ENCODE measurements at regions not wholly inside any gene's neighbourhood (a gene's known extent, or its start where the extent isn't known, plus 50 kb on each side); places are given as distances from the start of the nearest gene placed in this dataset.
"Not testable (repeated sequence)": the region's sequence is repeated elsewhere in the genome, so short reads cannot be mapped to it uniquely, and the experiment has no call there.

DNA sequence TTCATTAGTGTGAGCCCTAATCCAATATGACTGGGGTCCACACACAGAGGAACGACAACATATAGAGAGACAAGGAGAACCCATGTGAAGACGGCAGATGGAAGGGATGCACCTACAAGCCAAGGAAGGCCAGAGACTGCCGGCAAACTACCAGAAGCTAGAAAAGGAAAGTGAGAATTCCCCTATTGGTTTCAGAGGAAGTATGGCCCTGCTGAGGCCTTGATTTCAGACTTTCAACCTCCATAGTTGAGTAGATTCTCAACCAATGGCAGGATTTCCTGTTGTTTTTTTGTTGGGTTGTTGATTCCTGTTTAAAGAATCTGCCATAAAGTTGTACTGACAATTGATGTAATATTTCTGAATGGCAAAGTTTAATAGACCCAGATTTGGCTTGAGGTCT, 241.5 kb downstream of the SATB2 start:
- DNase-seq (ENCODE audit: low spot score), result no peak

DNA sequence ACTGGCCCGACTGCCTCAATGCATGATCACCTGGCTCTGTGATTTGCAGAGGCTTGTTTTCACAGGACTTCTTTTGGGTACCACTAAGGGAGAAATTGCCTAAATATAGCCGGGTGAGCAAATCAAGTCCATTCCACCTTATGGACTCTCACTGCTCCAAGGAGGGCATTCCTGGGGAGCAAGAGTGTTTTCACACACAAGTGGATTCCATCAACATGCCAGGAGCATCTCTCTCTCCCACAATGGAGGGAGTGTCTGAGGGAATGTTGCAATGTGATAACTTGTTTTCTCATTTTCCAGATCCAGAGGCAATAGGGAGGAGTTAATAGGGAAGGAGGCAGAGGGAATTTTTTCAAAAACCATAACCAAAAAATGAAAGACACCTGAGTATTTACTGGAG, 250.7 kb downstream of the SATB2 start:
- no peak for DNase-seq (ENCODE audit: low spot score)

DNA sequence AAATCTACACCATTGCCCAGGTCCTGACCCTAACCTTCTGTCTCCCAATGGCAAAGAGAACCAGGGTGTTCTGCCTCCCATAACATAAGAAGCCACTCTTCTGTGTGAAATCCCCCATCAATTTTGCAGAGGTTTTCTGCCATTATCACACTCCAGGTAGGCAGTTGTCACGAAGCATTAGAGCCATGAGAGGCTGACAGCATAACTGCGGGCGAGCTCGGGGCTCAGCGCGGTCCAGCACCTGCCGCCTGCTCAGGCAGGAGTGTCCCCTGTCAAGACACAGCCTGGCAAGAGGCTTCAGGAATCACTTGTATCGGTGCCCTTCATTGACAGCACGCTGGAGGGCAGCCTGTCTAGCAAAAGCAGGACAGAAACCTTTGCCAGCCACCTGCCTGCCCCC, 251.2 kb downstream of the SATB2 start:
- no peak for DNase-seq (ENCODE audit: low spot score)

DNA sequence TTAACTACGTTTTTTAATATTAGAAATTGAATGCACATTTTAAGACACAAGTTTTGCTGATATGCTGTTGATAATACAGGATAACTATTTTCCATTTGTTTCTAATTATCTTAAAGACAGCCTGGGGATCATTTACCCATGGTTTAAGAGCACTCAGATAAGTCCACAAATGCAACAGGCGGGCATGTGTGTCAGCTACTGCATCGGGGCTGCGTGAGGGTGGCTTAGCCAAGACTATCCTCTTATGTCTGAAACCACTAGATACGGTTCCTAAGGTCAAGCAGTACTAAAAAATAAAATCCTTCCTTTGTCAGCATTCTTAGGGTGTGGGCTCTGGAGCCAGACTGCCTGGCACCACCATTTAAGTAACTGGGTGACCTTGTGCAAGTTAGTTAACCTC, 254.8 kb downstream of the SATB2 start:
- no peak for DNase-seq (ENCODE audit: low spot score)

DNA sequence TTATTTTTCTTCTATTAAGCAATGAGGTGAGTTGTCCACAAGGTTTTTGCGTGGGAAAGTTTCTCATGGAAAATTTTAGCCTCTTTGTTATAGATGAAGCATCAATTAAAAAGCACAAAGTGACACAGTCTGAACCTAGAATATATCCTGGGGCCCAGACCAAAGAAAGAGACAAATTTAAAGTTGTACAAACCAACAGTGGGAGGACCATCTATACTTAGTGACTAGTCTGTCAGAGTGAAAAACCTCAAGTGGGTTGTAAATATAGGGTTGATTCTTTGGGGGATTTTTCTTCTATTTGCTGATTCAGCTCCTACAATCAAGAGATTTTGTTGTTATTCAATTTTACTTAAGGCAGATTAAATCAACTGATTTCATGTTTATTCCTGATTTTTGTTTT, 256.2 kb downstream of the SATB2 start:
- DNase-seq (ENCODE audit: low spot score), result no peak

DNA sequence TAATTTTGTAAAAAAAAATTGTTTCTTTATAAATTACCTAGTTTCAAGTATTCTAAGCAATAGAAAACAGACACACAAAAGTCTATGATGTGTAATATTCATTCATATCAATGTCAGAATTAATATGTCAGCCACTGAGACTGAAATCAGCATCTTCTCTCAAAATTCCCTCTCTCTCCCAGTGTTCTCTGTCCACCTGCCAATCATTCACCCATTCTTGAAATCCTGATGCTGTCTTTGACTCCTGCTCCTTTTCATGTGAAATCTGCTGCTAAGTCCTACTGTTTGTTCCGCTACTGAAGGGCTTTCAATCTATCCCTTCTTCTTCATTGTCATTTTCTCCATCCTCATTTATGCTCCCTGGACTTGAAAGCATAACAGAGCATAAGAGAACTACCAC, 257.9 kb downstream of the SATB2 start:
- DNase-seq (ENCODE audit: low spot score), result no peak

DNA sequence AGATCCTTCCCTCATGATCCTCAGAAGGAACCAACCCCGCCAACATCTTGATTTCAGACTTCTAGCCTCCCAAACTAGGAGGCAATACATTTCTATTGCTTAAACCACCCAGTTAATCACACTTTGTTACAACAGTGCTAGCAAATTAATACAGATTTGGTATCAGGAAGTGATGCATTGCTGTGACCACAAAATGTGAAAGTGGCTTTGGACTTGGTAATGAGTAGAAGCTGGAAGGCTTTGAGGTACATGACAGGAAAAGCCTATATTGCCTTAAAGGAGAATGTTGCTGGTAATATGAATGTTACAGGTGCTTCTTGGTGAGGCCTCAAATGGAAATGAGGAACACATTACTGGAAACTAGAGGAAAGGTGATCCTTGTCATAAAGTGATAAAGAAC, 260.3 kb downstream of the SATB2 start:
- no peak for DNase-seq (ENCODE audit: low spot score)

DNA sequence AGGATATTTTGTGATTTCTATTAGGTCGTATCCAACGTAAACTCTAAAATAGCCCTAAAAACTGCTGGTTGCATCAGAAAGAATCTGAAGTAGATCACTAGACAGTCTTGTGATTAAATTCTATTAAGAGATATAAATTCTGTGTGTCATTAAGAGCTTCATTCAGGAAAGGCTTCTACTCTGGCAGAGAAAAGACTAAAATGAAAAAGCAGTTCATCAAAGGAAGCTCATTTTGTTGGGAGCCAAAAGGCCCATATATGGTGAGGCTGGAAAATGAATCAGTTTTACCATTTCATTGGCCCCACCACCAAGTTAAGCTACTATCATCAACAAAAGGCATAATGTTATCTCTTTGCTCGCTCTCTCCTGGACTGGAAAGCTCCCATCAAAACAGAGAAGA, 261.1 kb downstream of the SATB2 start:
- no peak for DNase-seq (ENCODE audit: low spot score)

DNA sequence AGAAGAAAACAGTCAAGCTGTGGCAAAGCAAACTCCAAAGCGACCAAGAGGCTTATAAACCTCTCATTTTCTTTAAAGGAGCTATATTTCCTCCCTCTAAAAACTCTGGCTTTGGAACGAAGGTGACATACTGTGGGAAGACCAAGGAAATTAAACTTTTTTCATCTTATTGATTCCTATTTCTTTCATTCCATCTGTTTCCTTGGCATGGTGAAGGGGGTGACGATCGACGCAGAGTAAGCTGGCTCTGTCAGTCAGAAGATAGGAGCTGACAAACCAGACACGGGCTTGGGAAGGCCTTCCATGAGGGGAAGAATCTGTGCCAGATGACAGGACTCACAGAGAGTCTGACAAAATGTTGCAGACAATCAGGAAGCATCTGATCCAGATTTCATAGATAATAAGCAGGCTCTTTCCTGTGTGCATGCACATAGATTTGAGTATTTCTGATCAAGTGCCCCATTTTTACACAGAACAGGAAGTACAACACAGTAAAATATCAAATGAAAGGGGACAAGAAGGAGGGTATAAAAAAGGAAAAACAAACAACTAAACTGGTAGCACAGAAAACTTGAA, 261.7 kb downstream of the SATB2 start:
- DNase-seq (ENCODE audit: low spot score), result peak; percentile 37

DNA sequence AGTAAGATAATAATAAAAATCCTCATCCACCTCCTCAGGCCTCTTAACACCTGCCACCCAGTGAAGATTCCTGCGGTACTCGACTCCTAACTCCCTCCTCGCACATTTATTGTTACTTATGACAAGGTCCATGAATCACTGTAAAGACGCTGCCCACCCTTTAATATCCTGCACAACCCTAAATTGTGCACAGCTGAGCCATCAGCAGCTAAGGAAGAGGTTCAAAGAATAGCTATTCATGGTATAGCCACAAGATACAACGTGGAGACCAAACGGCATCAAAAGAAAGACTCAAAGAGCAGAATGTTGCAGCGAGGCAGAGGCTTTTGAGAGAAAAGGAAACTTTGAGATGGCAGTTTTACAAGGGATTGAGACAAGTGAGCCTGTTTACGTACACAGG, 266.3 kb downstream of the SATB2 start:
- no peak for DNase-seq (ENCODE audit: low spot score)

DNA sequence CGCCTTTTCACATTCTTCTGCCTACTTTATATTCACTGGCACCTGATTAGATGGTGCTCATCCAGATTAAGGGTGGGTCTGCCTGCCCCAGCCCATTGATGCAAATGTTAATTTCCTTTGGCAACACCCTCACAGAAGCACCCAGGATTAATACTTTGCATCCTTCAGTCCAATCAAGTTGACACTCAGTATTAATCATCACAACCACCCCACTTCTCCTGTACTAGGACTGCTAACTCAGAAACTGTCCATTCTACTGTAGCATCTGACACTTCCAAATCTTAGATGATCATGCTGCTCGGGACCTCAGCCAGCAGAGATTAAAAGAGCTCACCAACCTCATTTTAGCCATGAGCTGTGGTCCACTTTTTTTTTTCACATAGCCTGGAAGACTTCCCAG, 268.5 kb downstream of the SATB2 start:
- DNase-seq (ENCODE audit: low spot score), result no peak

DNA sequence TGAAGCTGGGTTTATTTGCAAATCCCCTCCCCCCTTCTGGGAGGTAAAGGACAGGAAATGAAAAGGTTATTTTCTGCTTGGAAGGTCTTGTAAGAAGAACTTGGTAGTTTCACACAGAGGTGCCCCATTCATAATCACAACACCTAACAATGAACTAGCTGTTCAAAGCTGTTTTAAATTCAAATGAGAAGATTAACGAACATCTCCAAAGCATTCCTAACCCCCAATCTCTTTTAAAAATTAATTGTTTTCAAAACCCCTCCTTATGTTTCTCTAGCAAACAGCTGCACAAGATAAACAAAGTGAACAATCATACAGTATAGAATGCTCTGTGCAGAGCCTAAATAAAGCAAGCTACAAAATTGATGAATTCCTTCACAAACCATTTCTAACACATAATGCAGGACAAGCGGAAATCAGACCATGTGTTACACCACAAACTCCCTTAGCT, 271.4 kb downstream of the SATB2 start:
- DNase-seq (ENCODE audit: low spot score), result no peak

DNA sequence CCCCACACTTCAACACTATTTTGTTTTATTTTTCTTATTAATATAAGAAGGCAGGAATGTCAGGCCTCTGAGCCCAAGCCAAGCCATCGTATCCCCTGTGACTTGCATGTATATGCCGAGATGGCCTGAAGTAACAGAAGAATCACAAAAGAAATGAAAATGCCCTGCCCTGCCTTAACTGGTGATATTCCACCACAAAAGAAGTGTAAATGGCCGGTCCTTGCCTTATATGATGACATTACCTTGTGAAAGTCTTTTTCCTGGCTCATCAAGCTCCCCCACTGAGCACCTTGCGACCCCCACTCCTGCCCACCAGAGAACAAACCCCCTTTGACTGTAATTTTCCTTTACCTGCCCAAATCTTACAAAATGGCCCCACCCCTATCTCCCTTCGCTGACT, 272.6 kb downstream of the SATB2 start:
- DNase-seq (ENCODE audit: low spot score), result not testable (repeated sequence)

DNA sequence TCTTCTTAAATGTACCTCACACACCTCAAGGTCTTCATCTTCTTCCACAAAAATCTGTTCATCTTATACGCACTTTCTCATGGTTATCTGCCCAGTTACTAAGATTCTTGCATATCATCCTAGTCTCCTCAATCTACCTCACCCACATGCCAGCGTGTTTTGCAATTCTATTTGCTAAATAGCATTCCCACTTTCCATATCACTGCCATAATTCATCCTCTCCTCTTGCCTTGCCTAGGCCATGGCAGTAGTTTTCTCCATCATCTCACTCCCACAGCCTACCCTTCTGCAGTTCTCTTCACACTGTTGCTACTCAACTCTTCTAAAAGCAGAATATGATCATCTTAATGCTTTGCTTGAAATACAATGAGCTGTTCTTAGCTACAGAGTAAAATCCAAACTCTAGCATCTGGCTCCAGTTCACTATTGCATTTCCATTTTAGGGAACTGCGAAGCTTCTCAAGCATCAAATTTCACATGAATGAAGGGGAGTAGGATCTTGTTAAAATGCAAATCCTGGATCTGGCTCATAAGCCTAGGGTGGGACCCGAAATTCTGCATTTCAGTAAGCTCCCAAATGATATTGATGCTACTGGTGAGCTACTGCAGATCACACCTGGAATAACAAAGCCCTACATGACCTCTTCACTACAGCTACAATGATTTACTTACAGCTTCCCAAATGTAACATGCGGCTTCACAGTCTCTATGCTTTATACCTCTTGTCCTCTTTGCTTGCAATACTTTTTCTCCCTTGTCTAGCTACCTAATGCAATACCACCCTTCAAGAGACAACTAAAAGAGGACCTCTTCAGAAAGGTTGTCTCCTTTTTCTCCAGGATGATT, 293.9 kb downstream of the SATB2 start:
- DNase-seq (ENCODE audit: low spot score), result no peak

DNA sequence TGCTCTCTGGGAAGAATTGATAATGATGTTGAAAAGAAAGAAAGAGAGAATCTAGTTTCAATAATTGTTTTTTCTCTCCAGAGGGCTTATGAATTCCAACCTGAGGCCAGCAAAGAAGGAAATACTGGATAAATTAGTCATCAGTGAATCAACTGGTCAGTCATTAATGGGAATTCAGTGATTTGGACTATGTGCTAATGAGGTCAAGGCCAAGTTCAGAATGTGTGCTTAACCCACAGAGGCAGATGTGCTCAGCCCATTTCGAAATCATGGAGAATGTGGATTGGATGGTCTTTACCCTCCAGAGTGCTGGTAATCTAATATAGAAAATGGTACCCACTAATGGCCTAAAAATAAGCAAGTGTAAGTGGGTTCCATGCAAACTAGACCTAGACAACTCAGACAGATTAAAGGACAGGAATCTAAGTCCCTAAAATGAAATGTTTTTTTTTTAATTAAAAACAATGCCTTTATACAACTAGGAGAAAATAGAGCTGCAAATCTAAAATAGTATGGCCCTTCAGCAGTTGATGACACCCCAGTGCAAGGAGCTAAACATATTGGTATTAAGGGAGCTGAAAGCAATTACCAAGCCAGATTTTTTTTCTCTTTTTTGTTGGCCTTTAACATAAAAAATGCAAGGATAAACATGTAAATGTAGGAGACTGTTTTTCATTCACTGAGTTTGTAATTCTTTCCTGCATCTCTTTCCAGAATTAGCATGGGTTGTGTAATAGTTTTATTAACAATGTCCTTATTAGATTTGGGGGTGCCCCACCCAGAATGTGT, 296.9 kb downstream of the SATB2 start:
- no peak for DNase-seq (ENCODE audit: low spot score)

DNA sequence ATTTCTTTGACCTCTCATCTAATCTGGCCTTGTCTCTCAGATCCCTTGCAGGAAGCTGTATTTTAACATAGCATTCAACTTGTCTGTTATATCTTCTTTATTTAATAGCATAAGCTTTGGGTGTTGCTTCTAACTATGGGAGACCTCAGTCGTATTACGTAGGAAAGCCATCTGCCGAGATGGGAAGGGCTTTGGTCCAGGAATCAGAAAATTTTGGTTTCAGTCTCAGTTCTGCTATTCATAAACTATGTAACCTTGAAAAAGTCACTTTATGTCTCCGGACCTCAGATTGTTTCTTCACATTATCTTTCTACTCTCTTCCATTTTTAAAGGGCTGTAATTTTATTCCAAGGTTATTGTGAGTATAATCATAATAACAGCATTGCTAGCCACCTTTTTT, 297.7 kb downstream of the SATB2 start:
- DNase-seq (ENCODE audit: low spot score), result no peak

DNA sequence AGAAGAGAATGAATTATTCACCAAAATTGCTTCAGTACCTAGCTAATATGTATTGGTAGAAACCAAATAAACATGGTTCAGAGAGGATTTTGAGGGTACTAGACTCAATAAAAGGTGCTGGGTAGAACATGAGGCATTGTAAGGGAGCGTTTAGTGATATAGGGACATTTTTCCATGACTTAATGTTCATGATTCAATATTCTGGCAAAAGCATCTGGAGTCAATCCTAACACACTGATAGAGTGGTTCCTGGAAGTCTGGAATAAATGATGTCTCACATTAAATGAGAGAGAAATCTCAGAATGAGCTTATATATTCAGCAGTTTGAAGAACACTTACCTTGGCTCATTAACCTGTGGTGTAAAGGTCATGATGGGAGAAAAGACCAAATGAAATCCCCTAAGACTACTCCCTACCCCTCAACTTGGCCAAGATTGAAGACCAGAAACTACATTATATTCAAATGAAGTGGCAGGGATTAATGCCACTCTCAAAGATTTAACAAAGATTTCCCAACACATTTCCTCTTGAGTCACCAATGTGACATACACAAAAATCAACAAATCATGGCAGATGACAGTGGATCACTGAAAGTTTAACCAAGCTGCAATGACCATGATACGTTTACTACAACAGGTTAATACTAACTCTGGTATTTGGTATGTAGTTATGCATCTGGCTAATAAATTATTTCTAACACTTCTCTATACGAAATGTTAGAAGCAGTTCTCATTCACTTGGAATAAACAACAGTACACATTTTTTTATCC, 309.5 kb downstream of the SATB2 start:
- DNase-seq (ENCODE audit: low spot score), result no peak

DNA sequence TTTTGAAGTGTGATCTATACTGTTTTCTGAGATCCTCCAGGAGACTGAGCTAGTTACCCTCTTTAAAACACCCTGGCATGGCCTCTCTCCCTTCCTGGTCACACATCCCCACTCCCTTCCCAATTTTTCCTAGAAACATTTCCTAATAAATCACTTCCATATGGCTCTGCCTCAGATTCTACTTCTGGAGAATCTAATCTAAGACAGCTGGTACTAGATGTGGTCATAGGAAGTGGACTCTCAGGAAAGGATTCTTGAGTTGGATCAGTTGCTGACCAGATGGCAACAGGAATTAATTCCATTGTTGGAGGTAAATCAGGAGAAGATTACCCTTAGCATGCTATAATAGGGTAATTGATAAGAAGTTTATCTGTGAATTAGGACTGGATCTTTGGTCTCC, 310.5 kb downstream of the SATB2 start:
- peak; percentile 16 for DNase-seq (ENCODE audit: low spot score)

DNA sequence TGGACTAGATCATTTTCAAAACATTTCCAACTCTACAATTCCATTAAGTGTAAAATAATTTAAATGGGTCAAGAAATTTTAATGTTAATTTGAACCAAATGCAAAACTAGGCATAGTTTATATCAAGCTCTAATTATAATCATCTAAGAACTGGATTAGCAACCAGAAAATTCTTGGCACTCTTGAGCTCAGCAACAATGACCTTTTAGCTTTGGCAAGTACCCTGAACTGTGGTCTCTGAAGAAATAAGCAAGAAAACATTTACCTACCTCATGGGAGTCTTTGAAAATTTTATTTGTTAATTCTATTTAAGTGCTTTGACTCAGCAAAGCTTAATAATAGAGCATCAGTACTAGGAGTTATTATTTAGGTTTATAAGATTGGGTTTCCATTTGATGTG, 313.2 kb downstream of the SATB2 start:
- no peak for DNase-seq (ENCODE audit: low spot score)

DNA sequence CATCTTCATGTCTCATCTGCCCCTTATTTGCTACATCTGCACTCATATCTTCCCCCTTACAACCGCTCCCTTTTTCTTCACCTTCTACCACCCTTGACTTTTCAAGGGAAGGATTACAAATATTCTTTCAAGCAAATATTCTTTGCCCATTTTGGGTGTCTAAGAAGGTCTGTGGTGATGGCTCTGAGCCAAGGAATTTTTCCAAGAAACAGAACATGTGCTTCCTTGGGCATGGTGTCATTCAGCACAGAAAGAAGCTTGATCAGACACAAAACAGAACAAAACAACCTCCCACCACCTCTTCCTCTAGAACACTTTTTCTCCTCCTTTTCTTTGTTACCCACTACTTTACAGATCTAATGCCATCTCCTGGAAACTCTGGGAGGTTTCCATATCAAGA, 313.7 kb downstream of the SATB2 start:
- no peak for DNase-seq (ENCODE audit: low spot score)

DNA sequence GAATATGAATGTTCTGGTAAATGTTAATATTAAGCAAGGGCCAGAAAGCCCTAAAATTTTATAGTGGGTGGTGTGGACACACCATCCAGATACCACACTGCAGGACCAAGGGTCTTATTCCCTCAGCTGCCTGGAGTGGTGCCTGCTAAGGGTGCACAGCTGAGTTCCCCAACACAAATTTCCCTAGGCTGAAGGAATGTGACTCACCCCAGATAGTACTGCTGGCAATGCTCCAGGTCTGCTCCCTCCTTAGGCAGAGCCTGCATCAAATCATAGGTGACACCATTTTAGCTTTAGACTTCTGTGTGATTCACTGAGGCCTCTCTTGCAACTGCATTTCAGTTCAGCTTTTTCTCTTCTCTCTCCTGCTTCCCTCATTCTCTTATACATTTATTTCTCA, 321.1 kb downstream of the SATB2 start:
- DNase-seq (ENCODE audit: low spot score), result no peak

DNA sequence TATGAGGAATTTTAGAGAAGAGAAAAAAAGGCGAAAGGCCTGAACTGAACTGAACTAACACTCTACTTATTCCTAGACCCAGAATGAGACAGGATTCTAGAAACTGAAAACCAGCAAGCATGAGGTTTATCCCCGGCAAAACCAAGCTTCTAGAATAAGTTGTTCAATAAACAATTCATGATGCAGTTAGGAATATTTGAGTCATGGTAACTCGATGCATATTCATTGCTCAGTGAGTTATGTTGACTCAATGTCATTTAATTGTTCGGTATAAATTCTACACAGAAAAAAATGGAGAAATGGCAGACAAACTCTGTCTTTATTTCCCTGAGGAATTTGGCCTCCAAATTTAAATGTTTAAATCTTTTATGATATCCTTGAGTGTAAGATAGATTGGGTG, 321.5 kb downstream of the SATB2 start:
- no peak for DNase-seq (ENCODE audit: low spot score)
